VCaP (cell line): ENCODE measurements at regions not wholly inside any gene's neighbourhood (a gene's known extent, or its start where the extent isn't known, plus 50 kb on each side); places are given as distances from the start of the nearest gene placed in this dataset.

Experiments used
- H3K27ac ChIP-seq: fragments of 450-650 bp; 2 replicates; pipeline ENCODE4 v1.5.1; 2017
- TF ChIP-seq, protein P1 (sequence below): fragments of 450-650 bp; conservative IDR thresholded peaks from 2 replicates; pipeline ENCODE4 v1.5.1; 2017; ENCODE audit warnings: mild to moderate bottlenecking, moderate library complexity

DNA sequence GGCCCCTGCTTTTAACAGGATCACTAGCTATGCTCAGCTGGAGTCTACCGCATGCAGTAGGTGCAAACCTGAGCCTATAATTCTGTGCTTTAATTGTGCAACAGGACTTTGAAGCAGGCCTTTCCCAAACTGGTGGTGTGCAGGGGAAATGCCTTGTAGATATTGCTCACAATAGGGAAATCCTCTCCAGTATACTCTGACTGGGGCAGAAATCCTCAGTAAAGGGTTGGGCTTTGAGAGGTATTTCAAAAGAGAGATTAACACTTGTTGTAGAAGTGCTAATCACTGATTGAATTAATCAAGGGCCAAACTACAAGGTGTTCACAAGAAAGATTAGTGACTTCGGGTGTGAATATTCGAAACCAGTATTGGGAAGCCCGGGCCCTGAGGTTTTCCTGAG lies 58.5 kb upstream of the EXOC6 start:
- H3K27ac ChIP-seq = no peak overlapping the region

DNA sequence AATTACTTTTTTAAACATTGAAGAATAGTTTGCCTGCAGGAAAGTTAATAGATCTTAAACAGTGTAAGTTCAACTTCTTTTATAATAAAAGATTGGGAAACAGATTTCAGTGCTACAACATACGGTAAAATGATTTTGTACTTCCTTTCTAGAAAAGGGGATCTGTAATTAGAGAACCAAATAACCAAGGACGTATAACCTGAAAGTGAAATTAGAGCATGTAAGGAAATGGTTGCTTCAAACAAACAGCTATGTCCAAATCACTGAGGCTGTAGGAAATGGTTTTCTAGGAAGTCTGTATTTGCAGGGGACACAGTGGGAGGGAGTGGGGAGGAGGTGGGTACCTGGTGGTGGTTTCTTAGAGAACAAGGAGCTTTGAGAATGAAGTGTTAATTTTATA lies 57.9 kb upstream of the EXOC6 start:
- TF ChIP-seq, protein P1, sequence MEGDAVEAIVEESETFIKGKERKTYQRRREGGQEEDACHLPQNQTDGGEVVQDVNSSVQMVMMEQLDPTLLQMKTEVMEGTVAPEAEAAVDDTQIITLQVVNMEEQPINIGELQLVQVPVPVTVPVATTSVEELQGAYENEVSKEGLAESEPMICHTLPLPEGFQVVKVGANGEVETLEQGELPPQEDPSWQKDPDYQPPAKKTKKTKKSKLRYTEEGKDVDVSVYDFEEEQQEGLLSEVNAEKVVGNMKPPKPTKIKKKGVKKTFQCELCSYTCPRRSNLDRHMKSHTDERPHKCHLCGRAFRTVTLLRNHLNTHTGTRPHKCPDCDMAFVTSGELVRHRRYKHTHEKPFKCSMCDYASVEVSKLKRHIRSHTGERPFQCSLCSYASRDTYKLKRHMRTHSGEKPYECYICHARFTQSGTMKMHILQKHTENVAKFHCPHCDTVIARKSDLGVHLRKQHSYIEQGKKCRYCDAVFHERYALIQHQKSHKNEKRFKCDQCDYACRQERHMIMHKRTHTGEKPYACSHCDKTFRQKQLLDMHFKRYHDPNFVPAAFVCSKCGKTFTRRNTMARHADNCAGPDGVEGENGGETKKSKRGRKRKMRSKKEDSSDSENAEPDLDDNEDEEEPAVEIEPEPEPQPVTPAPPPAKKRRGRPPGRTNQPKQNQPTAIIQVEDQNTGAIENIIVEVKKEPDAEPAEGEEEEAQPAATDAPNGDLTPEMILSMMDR = no peak
- no peak overlapping the region for H3K27ac ChIP-seq

More for the DNA sequence above, 58.5 kb upstream of the EXOC6 start:
- TF ChIP-seq, protein P1 = no peak

DNA sequence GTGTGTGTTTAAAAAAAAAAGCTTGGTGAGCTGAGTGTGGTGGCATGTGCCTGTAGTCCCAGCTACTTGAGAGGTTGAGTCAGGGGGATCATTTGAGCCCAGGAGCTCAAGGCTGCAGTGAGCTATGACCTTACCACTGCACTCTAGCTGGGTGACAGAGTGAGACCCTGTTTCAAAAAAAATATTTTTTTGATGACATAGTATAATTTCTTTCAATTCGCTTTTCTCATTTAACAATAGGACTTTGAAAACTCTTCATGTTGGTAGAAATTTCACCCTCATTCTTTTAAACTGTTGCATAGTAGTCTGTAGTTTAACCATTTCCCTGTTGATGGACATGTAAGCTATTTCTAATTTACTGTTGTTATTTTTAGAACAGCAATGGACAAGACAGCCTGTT lies 55.7 kb upstream of the EXOC6 start:
- TF ChIP-seq, protein P1 = no peak
- no peak overlapping the region for H3K27ac ChIP-seq
